GM19239 (cell line): ENCODE measurements at regions not wholly inside any gene's neighbourhood (a gene's known extent, or its start where the extent isn't known, plus 50 kb on each side); places are given as distances from the start of the nearest gene placed in this dataset.
"Not testable (repeated sequence)": the region's sequence is repeated elsewhere in the genome, so short reads cannot be mapped to it uniquely, and the experiment has no call there.

ENCODE experiments used
- DNase-seq: peaks from one replicate; pipeline ENCODE4 v3.0.0; 2011; ENCODE audit warnings: low spot score; ENCODE audit not compliant: insufficient read length
- FAIRE-seq: peaks from 2 replicates; lab custom pipeline; 2011; peaks lifted over from hg19 to GRCh38; lab: Jason Lieb, UNC

DNA sequence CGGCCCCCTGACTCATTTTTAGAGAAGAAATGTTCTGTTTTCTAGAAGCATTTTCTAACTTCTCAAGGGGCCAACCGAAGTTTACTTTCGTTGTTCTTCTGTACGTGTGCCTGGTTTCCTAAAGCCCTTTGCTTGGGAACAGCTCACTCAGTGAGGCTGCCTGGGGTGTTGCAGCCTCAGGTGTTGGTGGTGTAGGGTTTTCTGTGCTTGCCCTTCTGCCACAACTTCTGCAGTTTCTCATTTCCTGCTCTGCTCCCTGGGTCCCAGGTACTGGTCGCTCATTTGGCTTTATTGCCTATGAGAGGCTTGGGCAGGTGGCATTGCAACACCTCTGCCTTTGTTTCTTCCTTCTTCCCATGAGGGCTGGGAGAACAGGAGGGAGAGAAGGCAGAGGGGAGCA is 278.3 kb downstream of the SOX4 start:
- DNase-seq (no peak), FAIRE-seq (no peak)

DNA sequence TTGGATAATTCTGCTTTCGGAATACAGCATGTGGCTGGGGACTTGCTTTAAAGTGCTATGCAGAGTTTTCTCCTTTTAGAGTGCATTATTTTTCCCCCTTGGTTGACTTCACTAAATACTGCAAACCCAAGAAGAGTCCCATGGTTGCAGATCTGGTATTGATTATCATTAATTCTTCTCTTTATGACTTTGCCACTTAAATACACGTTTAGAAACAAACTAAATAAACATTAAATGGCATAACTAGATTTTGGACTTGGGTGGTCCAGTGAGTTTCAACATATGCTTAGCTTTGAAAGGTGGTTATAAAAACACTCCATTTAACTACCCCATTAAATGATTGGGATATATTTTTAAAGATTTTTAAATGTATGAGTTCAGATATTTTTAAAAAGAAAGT is 279.2 kb downstream of the SOX4 start:
- no peak for FAIRE-seq

DNA sequence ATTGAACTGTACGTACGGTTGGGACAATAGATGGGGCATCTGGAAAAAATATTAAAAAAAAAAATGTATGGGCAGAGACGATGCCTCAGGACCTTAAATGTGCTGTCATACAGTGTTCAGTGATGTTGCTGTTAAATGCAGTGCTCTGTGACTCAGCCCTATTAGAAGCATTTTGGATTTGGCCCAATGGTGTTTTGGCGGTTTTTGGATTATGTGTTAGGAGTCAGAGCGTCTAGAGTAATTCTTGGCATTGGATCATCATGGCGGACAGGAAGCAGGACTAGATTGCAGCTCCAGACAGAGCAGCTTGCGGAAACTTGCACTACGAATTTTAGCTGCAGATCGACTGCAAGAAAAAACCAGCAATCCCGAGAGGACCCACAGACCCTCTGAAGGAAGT is 280.0 kb downstream of the SOX4 start:
- FAIRE-seq (no peak), DNase-seq (no peak)

More for the DNA sequence above, 279.2 kb downstream of the SOX4 start:
- no peak for DNase-seq

DNA sequence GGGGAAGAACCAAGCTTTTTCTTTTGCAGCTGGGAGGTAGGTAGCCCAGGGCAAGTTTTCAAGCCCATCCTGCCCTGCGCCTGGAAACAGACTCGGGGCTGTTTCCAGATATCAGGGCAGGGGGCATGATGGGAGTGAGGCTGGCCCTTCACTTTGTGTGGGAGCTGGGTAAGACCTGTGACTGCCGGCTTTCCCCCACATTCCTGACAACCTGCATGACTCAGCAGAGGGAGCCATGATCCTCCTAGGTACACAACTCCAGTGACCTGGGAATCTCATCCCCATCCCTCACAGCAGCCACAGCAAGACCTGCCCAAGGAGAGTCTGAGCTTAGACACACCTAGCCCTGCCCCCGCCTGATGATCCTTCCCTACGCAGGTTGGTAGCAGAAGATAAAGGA is 280.8 kb downstream of the SOX4 start:
- DNase-seq (no peak), FAIRE-seq (no peak)

DNA sequence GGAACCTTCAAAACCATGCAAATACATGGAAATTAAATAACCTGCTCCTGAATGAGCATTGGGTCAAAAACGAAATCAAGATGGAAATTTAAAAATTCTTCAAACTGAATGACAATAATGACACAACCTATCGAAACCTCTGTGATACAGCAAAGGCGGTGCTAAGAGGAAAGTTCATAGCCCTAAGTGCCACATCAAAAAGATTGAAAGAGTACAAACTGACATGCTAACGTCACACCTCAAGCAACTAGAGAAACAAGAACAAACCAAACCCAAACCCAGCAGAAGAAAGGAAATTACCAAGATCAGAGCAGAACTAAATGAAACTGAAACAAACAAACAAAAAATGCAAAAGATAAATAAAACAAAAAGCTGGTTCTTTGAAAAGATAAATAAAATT is 283.5 kb downstream of the SOX4 start:
- not testable (repeated sequence) for DNase-seq, FAIRE-seq

DNA sequence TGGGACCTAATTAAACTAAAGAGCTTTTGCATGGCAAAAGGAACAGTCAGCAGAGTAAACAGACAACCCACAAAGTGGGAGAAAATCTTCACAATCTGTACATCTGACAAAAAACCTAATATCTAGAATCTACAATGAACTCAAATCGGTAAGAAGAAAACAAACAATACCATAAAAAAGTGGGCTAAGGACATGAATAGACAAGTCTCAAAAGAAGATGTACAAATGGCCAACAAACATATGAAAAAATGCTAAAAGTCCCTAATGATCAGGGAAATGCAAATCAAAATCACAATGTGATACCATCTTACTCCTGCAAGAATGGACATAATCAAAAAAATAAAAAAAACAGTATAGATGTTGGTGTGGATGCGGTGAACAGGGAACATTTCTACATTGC is 286.7 kb downstream of the SOX4 start:
- DNase-seq, FAIRE-seq: not testable (repeated sequence)

DNA sequence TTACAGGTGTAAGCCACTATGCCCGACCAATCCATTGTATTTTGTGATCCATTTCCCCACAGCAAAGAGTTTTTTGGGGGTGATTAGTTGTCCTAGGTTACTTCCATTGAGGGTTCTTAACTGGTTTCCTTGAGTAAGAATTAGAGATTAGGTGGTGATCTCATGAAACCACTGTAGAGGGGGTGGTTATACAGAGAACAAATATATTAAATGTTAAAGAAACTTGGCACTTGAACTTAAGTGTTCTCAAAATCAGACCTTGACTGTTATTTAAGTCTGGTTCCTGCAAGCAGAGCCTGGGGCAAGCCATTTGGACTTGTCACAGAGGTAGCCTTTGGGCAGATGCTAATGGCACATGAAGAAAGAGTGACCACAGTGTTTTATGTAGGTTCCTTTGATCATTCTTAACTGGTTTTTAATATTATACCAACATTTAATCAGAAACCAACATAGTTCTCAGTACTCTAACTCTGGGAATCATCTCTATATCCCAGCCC is 288.5 kb downstream of the SOX4 start:
- no peak for FAIRE-seq

DNA sequence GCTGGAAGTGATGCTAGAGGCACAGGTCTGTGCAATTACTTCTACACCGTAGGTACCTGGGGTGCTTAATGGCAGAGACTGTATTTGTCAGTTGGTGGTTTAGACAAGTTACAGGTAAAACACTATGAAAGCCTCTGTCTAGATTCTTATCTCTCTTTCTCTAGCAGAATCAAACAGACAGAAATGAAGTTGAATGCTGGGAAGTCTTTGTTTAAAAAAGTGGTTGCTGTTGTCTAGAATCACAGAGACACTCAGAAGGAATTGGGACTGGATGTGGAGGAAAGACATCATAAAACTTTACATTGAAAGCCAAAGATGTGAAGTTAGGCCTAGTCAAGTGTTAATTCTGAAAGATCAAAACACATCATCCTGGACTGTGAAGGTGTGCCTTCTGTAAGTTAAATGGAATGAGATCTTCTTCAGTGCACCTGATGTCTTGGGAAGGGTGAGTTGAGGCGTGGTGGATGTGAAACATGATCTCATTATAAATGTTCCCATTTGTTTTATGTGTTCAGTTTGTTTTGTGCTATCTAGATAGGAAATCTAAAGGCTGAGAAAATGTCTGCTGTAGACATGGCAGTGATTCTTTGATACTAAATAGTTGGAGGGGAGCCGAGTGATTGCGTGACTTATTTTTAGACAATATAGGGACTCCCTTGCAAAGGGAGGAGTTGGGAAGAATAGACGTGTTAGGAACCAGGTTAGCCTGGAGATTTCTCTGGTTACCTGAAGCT is 290.2 kb downstream of the SOX4 start:
- FAIRE-seq (no peak), DNase-seq (no peak)

More for the DNA sequence above, 288.5 kb downstream of the SOX4 start:
- DNase-seq = no peak

DNA sequence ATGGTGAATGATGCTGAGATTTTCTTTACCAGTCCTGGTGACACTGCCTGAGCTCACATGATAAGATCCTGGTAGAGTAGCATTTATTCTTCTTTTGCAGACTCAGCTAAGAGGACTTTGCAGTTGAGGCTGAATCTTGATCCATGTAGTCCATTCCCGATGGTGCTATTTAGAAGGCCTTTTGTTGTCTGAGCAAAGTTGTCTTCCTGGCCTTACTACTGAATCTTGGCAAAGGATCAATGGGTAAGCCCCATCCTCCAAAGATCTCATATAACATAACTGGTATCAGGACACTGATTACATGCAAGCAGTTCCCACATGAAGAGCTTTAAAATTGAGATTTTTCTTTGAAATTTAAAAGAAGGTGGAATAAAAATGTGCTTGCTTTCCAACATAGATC is 291.6 kb downstream of the SOX4 start:
- no peak for FAIRE-seq
- DNase-seq = no peak

DNA sequence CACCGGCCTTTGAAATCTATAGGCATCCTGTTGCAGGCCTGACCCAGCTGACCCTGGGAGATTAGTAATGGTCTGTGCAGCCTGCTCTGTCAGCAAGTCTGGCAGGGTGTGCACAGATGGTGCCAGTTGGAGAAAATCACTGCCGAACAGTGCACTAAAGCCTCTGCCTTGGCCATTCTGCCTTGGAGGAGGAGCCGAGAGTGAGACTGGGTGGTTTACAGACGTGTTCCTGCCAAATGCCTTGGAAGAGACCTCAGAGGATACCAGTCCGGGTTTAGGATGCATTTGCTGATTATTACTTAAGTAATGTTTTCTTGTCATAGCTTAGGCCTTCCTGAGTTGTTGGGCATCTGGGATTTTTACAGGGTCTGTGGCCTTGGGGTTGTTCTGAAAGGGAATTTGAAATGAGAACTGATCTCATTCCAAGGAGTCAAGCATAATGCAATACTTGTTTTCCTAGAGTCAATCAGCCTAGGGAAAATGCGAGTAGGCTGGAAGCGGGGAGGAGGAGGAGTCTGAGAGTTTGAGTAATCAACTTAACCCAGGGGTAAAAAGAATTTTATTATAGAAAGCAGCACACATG is 292.1 kb downstream of the SOX4 start:
- FAIRE-seq = no peak
- DNase-seq = no peak

DNA sequence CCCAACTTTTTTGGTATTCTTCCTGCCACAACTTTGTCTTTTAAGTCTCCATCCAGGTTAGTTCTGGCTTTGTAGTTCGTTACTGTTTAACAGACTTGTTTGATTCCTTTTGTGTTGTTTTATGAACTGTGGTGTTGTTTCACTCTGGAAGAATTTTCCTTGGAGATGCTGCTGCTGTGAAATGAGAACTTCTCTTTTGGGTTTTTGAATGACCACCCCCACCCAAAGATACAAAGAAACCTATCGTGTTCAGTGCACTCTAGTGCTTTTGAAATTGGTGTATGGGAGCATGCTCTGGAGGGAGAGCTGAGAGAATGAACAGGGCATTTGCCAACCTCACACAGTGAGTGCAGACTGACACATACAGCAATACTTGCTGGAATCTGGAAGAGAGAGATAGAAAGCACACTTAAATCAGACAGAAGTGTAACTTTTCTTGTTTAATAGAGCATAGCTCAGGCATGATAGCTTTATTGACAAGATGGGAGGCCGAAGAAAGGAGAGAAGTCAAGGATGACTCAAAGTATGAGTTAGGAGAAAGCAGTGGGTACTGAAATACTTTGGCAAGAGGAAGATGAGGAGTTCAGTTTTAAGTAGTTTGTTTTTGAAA is 293.1 kb downstream of the SOX4 start:
- FAIRE-seq (no peak), DNase-seq (no peak)

DNA sequence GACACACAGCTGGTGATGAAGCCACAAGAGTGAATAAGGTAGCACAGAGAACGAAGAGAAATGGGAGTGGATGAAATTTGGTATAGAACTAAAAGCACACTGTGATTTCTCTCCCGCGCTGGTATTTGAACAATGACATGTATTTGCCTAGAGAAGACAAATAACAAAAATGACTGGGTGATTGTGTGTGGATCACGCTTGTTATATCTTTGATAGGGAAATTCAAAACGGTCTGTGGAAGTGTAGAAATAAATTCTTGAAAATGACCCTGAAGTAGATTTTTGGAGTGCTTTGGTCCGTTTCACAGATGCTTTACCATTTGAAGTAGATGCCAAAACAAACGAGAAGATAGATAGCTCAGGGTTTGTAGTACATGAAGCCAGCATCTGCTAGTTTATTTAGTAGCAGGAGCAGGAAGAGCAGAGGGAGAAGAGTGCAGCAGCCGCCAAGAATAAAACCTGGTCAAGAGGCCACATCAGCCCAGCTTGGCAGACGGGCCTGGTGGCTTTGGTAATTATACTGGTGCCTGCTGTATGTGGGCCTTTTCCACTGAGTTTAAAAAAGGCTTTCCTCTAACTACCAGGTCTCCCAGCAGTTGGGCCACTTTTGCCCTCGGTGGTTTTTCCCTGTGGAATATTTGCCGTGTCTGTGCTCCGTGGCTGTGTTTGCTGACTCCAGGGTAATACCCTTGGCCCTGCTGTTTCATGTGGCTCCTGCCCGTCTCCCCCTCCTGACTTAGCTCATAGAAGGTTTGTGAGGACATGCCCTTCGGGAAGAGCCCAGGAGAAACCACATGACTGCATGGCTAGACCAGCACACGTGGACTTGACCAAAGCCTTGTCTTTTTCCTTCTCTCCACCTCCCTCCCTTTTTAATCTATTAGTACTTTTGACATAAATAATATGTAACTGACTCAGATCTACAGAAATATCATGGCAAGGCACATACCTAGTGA is 294.0 kb downstream of the SOX4 start:
- DNase-seq (no peak), FAIRE-seq (no peak)

DNA sequence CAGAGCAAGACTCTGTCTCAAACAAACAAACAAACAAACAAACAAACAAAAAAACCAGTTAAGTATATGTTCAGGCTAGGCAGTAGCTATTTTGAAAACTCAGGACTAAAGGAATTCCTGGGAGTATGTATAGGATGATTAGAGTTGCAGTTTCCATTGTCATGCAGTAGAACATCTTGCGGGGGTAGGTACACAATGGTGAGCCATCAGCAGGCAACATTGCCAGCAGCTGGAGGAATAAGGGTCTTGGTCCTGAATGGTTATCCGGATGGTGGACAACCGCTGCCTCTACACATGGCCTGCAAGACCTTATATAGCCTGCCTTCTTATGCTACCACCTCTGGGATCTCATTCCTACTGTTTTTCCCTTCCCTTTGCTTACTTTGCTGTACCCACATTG is 297.5 kb downstream of the SOX4 start:
- FAIRE-seq (no peak), DNase-seq (no peak)

DNA sequence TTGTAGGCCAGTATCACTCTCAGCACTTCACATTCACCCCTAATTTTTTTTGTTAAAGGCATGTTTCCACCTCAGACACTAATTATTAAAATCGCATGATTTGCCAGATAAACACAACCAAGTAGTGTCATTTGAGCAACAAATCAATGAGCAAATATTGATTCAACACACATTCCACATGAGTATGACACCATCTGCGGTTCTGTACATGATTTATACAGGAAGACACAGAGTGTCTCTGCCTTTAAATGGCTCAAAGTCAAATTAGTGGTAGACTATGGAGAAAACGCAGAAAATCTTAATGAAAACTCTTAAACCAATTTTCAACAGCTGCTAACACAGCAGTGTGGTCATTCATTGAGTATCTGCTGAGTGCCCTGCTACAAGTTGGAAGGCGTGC is 300.2 kb downstream of the SOX4 start:
- DNase-seq (no peak), FAIRE-seq (no peak)

DNA sequence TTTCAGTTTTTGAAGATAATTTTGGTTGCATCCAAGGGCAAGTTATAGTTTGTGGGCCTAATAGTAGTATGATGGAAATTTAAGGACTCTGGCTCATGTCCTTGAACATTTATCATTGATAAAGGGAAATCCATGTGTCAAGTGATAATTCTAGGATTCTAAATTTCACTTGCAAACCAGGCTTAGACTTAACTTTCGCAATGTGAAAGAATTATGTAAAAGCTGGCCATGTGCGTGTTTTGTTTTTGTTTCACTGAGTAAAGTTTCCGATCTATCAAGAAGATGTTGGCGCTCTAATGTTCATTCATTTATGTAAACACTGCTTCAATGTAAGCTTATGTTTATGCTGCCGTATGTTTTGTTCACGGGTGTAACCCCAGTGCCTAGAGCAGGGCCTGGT is 302.0 kb downstream of the SOX4 start:
- FAIRE-seq = no peak
- DNase-seq = no peak

DNA sequence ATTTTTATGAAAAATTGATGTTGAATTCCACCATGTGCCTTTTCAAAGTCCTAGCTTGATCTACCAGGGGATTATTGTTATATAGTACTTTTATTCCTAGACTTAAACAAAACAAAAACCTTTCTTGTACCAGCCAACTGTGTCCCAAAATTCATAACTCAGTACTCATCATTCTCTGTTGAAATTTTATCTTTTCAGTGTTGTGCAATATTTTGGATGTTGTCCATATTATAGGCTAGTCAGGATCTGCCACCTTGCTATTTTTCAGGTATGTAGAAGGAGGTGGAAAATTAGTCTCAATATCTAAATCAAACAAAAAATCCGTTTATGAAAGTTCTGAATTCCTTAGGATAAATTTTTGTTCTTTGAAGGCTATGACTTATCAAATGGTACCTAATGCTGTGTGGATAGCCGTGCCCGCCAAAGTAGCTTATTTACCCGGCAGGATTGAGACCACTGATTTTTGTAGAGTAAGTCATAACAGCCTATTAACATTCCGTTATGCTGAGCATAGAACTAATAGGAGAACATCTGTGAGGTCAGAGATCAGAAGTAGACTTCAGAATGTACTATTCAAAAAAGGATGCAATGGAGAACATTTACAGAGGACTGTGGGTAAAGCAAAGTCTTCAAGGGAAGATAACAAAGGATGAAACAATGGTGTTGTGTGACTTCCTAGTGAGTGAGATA is 304.7 kb downstream of the SOX4 start:
- no peak for DNase-seq
- FAIRE-seq = no peak

DNA sequence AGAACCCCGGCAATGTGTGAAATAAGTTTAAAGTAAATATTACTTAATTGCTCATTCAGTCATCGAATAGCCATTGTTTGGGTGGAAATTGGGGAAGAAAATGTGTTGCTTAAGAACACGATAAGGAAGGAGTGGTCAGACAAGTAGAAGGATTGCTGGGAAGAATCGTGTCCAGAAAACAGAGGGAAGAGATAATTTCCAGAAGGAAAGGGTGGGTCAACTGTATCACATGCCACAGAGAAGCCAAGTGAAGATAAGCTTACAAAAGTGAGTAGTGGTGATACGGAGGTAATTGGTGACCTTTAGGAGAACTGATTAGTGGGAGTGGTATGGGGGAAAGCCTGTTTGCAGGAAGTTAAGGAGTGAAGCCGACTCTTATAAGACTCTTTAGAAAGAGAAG is 306.2 kb downstream of the SOX4 start:
- no peak for FAIRE-seq
- DNase-seq = no peak

DNA sequence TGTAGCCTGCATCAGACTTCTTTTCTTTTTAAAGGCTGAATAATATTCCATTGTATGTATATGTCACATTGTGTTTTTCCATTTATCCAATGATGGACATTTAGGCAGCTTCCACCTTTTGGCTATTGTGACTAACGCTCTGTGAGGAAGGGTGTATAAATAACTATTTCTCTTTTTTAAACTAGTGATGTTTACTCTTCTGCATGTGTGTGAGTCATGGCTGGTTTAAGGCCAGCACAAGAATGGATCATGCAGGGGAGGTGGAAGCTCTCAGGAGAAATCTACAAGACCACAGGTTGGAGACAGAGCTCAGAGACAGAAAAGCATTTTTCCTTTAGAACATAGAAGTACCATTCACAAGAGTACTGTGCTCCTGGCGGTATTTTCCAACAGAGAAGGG is 307.2 kb downstream of the SOX4 start:
- DNase-seq (no peak), FAIRE-seq (no peak)

DNA sequence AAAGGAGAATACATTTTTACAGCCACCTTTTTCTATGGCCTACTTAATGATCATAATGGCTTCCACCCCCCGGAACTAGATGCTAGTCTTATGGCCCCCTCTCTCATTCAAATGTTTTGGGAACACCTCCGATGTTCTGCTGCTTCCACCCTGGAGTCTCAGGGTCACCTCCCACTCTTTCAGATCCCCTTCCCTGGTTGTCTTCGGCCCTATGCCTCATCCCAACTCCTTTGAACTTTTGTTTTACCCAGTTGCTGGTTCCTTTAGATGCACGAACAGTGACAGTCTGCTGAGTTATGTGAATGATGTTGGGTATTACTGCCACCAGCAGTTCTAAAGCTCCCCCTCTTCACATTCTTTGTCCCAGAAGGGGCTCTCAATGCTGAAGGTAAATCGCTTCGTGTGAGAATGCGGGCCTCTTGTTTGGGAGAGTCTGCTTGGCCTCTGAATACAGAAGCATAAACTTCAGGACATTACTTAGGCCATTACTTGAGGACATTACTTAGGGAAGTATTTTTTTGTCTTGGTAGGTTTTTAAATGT is 309.1 kb downstream of the SOX4 start:
- FAIRE-seq (no peak), DNase-seq (no peak)

DNA sequence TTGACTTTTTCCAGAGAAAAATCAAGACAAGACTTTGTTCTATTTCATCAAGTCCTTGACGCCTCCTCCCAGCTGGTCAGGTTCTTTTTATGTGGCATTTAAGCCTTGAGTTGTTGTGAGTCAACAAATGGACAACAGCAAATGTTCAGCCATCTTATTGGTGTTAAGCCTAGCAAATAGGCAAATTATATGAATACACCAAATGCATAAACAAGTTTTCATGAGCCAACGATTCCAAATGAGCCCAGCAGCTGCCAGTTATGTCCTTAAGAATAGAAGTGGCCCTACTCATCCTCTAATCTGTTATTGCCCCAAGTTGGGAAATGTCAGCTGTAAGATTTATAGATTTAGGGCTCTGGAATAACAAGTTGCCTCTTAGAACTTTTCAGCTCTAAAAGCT is 312.0 kb downstream of the SOX4 start:
- FAIRE-seq (no peak), DNase-seq (no peak)
